H9 (cell line): ENCODE measurements at regions not wholly inside any gene's neighbourhood (a gene's known extent, or its start where the extent isn't known, plus 50 kb on each side); places are given as distances from the start of the nearest gene placed in this dataset.

Source experiments
- DNase-seq: peaks from one replicate; pipeline ENCODE4 v3.0.0-alpha.2; 2017
- H2AFZ ChIP-seq: one replicate; pipeline ENCODE4 v1.6.1; 2013; ENCODE audit warnings: mild to moderate bottlenecking, low read length, control low read depth, moderate library complexity
- H2AK5ac ChIP-seq: 2 replicates; pipeline ENCODE4 v1.6.1; 2013; ENCODE audit warnings: low read length, control low read depth, mixed read lengths; ENCODE audit not compliant: insufficient read length
- H2BK120ac ChIP-seq: one replicate; pipeline ENCODE4 v1.6.1; 2013; ENCODE audit warnings: low read depth, mild to moderate bottlenecking, low read length, control low read depth, inconsistent platforms; ENCODE audit not compliant: poor library complexity, severe bottlenecking
- H2BK12ac ChIP-seq: 2 replicates; pipeline ENCODE4 v1.6.1; 2013; ENCODE audit warnings: low read length, control low read depth, mixed read lengths, low read depth; ENCODE audit not compliant: insufficient read length
- H2BK15ac ChIP-seq: 2 replicates; pipeline ENCODE4 v1.6.1; 2013; ENCODE audit warnings: low read depth, low read length, control low read depth
- H2BK20ac ChIP-seq: one replicate; pipeline ENCODE4 v1.6.1; 2013; ENCODE audit warnings: low read depth, mild to moderate bottlenecking, low read length, control low read depth, inconsistent platforms; ENCODE audit not compliant: poor library complexity, severe bottlenecking
- H2BK5ac ChIP-seq: 2 replicates; pipeline ENCODE4 v1.6.1; 2013; ENCODE audit warnings: low read length, control low read depth, mixed read lengths; ENCODE audit not compliant: insufficient read length
- H3K14ac ChIP-seq: 2 replicates; pipeline ENCODE4 v1.6.1; 2013; ENCODE audit warnings: low read length, control low read depth; ENCODE audit not compliant: insufficient read depth
- H3K18ac ChIP-seq: 2 replicates; pipeline ENCODE4 v1.6.1; 2013; ENCODE audit warnings: low read depth, mild to moderate bottlenecking, mixed read lengths, low read length, control low read depth; ENCODE audit not compliant: insufficient read length
- H3K23ac ChIP-seq: 2 replicates; pipeline ENCODE4 v1.6.1; 2013; ENCODE audit warnings: low read length, control low read depth, mixed read lengths, low read depth; ENCODE audit not compliant: insufficient read length
- H3K23me2 ChIP-seq: 2 replicates; pipeline ENCODE4 v1.6.1; 2013; ENCODE audit warnings: low read depth, mild to moderate bottlenecking, mixed read lengths, low read length, control low read depth; ENCODE audit not compliant: insufficient read length, poor library complexity, severe bottlenecking
- H3K27ac ChIP-seq: 2 replicates; pipeline ENCODE4 v1.5.1; 2013; ENCODE audit warnings: low read length, control low read depth, mixed read lengths, low read depth; ENCODE audit not compliant: insufficient read length
- H3K27me3 ChIP-seq: 2 replicates; pipeline ENCODE4 v1.6.1; 2013; ENCODE audit warnings: low read length, control low read depth, inconsistent platforms; ENCODE audit not compliant: insufficient read depth
- H3K4ac ChIP-seq: 2 replicates; pipeline ENCODE4 v1.6.1; 2013; ENCODE audit warnings: low read depth, mild to moderate bottlenecking, control low read depth, inconsistent platforms, low read length, moderate library complexity
- H3K4me1 ChIP-seq: 2 replicates; pipeline ENCODE4 v1.6.1; 2013; ENCODE audit warnings: low read length, control low read depth, inconsistent platforms; ENCODE audit not compliant: insufficient read depth
- H3K4me2 ChIP-seq: 2 replicates; pipeline ENCODE4 v1.6.1; 2013; ENCODE audit warnings: low read length, control low read depth, mixed read lengths; ENCODE audit not compliant: insufficient read length, insufficient read depth
- H3K56ac ChIP-seq: 2 replicates; pipeline ENCODE4 v1.6.1; 2013; ENCODE audit warnings: low read depth, mild to moderate bottlenecking, mixed read lengths, low read length, control low read depth; ENCODE audit not compliant: insufficient read length
- H3K79me1 ChIP-seq: 2 replicates; pipeline ENCODE4 v1.6.1; 2013; ENCODE audit warnings: low read depth, mild to moderate bottlenecking, moderate library complexity, low read length, control low read depth, inconsistent platforms; ENCODE audit not compliant: insufficient read depth, poor library complexity, severe bottlenecking
- H3K79me2 ChIP-seq: 2 replicates; pipeline ENCODE4 v1.6.1; 2013; ENCODE audit warnings: low read length, control low read depth, inconsistent platforms; ENCODE audit not compliant: insufficient read depth
- H3K9ac ChIP-seq: 2 replicates; pipeline ENCODE4 v1.6.1; 2013; ENCODE audit warnings: low read length, control low read depth, mixed read lengths; ENCODE audit not compliant: insufficient read length; ENCODE audit errors: extremely low read depth
- H3K9me3 ChIP-seq: one replicate; pipeline ENCODE4 v1.6.1; 2013; ENCODE audit warnings: low read depth, low read length, inconsistent platforms; ENCODE audit not compliant: control insufficient read depth
- H3T11ph ChIP-seq: one replicate; pipeline ENCODE4 v1.6.1; 2013; ENCODE audit warnings: mild to moderate bottlenecking, low read length, control low read depth, inconsistent platforms
- H4K20me1 ChIP-seq: one replicate; pipeline ENCODE4 v1.6.1; 2013; ENCODE audit not compliant: control insufficient read depth, insufficient read length, insufficient read depth
- H4K5ac ChIP-seq: 2 replicates; pipeline ENCODE4 v1.6.1; 2013; ENCODE audit warnings: low read depth, mild to moderate bottlenecking, mixed read lengths, low read length, control low read depth; ENCODE audit not compliant: insufficient read length
- H4K8ac ChIP-seq: replicated peaks from 2 replicates; pipeline ENCODE4 v1.6.1; 2013; ENCODE audit warnings: low read length, control low read depth, mixed read lengths, low read depth; ENCODE audit not compliant: insufficient read length
- H4K91ac ChIP-seq: 2 replicates; pipeline ENCODE4 v1.6.1; 2013; ENCODE audit warnings: low read depth, mild to moderate bottlenecking, moderate library complexity, mixed read lengths, low read length, control low read depth; ENCODE audit not compliant: insufficient read length
- H3K27ac Mint-ChIP-seq, 3 experiments: 2 replicates in 2 of 3; 3 replicates in 1 of 3; pipeline ENCODE4 v1.8.0; 2020 to 2021; ENCODE audit warnings: mixed read lengths in 3 of 3, mild to moderate bottlenecking in 1 of 3, moderate library complexity in 1 of 3
- H3K27me3 Mint-ChIP-seq: 2 replicates; pipeline ENCODE4 v1.8.0; 2021; ENCODE audit warnings: low read depth, mild to moderate bottlenecking, moderate library complexity, mixed read lengths
- H3K36me3 Mint-ChIP-seq, 3 experiments: 2 replicates in 2 of 3; 3 replicates in 1 of 3; pipeline ENCODE4 v1.8.0; 2020 to 2021; ENCODE audit warnings: low read depth in 3 of 3, mixed read lengths in 3 of 3; ENCODE audit not compliant: insufficient read depth in 1 of 3
- H3K4me1 Mint-ChIP-seq, 2 experiments: 2 replicates each; pipeline ENCODE4 v1.8.0; 2020; ENCODE audit warnings: mixed read lengths in 2 of 2
- H3K4me3 Mint-ChIP-seq, 2 experiments: 2 replicates in 1 of 2; 3 replicates in 1 of 2; pipeline ENCODE4 v1.8.0; 2020 to 2021; ENCODE audit warnings: mild to moderate bottlenecking in 2 of 2, mixed read lengths in 2 of 2, moderate library complexity in 1 of 2
- H3K9me3 Mint-ChIP-seq, 2 experiments: 2 replicates in 1 of 2; 3 replicates in 1 of 2; pipeline ENCODE4 v1.8.0; 2020; ENCODE audit warnings: mild to moderate bottlenecking in 2 of 2, mixed read lengths in 2 of 2, moderate library complexity in 1 of 2
- CTCF ChIP-seq: fragments of 200-600 bp; sonication (generic); conservative IDR thresholded peaks from 3 replicates; pipeline ENCODE4 v1.8.0; 2021; ENCODE audit warnings: antibody characterized with exemption, mild to moderate bottlenecking

GRCh38 chr9:103574056-103574455 lies 520.1 kb upstream of the SMC2 start:
- H3K9ac ChIP-seq = no peak overlapping the region
- H3K56ac ChIP-seq = no peak overlapping the region
- H3K27ac Mint-ChIP-seq = no peak overlapping the region
- DNase-seq = no peak
- no peak overlapping the region for H3K14ac ChIP-seq
- no peaks in the 10 kb centered on the region for H3K27me3 ChIP-seq
- H3K18ac ChIP-seq = no peak overlapping the region
- H3K4me1 ChIP-seq = no peaks in the 10 kb centered on the region
- H3K27ac ChIP-seq = no peak overlapping the region
- H3K4ac ChIP-seq = no peak overlapping the region
- no peak for TF ChIP-seq CTCF
- H3K4me2 ChIP-seq = no peak overlapping the region
- no peak overlapping the region for H2BK120ac ChIP-seq
- H3T11ph ChIP-seq = no peak overlapping the region
- no peak overlapping the region for H2BK5ac ChIP-seq
- no peak overlapping the region for H3K23ac ChIP-seq
- H4K5ac ChIP-seq = no peak overlapping the region
- no peaks in the 10 kb centered on the region for H3K79me1 ChIP-seq
- peaks cover 0 to 5% (median 3%) of the 10 kb centered on the region in 3 experiments; a peak in 3 of 7 replicates for H3K36me3 Mint-ChIP-seq
- H2AK5ac ChIP-seq = no peak overlapping the region
- H3K79me2 ChIP-seq = no peaks in the 10 kb centered on the region
- H2BK20ac ChIP-seq = no peak overlapping the region
- H4K8ac ChIP-seq = no peak overlapping the region
- H3K9me3 Mint-ChIP-seq = peaks cover 2 to 7% of the 10 kb centered on the region in 2 experiments
- H3K27me3 Mint-ChIP-seq = no peaks in the 10 kb centered on the region
- no peak overlapping the region for H3K4me3 Mint-ChIP-seq
- no peaks in the 10 kb centered on the region for H3K4me1 Mint-ChIP-seq
- no peak overlapping the region for H4K91ac ChIP-seq
- H2BK12ac ChIP-seq = no peak overlapping the region
- H3K23me2 ChIP-seq = no peaks in the 10 kb centered on the region
- no peaks in the 10 kb centered on the region for H4K20me1 ChIP-seq
- no peak overlapping the region for H2AFZ ChIP-seq
- no peak overlapping the region for H2BK15ac ChIP-seq
- no peaks in the 10 kb centered on the region for H3K9me3 ChIP-seq
